ENCODE measurements at regions not wholly inside any gene's neighbourhood (a gene's known extent, or its start where the extent isn't known, plus 50 kb on each side); places are given as distances from the start of the nearest gene placed in this dataset.
A peak's percentile ranks its signal among the peaks of the same experiment; 100 is the strongest.

GRCh38 chr13:29903543-29903942, 53.1 kb upstream of the UBL3 start:
- TF ChIP-seq, protein P1, sequence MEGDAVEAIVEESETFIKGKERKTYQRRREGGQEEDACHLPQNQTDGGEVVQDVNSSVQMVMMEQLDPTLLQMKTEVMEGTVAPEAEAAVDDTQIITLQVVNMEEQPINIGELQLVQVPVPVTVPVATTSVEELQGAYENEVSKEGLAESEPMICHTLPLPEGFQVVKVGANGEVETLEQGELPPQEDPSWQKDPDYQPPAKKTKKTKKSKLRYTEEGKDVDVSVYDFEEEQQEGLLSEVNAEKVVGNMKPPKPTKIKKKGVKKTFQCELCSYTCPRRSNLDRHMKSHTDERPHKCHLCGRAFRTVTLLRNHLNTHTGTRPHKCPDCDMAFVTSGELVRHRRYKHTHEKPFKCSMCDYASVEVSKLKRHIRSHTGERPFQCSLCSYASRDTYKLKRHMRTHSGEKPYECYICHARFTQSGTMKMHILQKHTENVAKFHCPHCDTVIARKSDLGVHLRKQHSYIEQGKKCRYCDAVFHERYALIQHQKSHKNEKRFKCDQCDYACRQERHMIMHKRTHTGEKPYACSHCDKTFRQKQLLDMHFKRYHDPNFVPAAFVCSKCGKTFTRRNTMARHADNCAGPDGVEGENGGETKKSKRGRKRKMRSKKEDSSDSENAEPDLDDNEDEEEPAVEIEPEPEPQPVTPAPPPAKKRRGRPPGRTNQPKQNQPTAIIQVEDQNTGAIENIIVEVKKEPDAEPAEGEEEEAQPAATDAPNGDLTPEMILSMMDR (IDR thresholded peaks at IDR 0.05; ENCODE audit: insufficient read depth, low read depth, low read length, missing control alignments): no peak
- DNase-seq (ENCODE audit: low read depth): no peak
- H3K4me3 ChIP-seq (ENCODE audit: low read length): no peak overlapping the region

- TF ChIP-seq, protein P1 (IDR thresholded peaks at IDR 0.05; ENCODE audit: insufficient read depth, low read depth, low read length, missing control alignments): no peak
- no peak overlapping the region for H3K4me3 ChIP-seq (ENCODE audit: low read length)
- DNase-seq (ENCODE audit: low read depth): no peak
Measured at GRCh38 chr13:29902632-29903305, 52.4 kb upstream of the UBL3 start.

GRCh38 chr13:29901710-29902631, 51.6 kb upstream of the UBL3 start:
- no peak overlapping the region for H3K4me3 ChIP-seq (ENCODE audit: low read length)
- TF ChIP-seq, protein P1 (IDR thresholded peaks at IDR 0.05; ENCODE audit: insufficient read depth, low read depth, low read length, missing control alignments): no peak
- peak; percentile 87 for DNase-seq (ENCODE audit: low read depth)

Measured in epithelial cell of esophagus (primary cell).